Neural progenitor cell (in vitro differentiated cells): ENCODE measurements at regions not wholly inside any gene's neighbourhood (a gene's known extent, or its start where the extent isn't known, plus 50 kb on each side); places are given as distances from the start of the nearest gene placed in this dataset.

Experiments
- DNase-seq: peaks from one replicate; pipeline ENCODE4 v3.0.0-alpha.2; 2016; ENCODE audit warnings: low spot score
- H2AFZ ChIP-seq: fragments of 200-600 bp; sonication (generic); replicated peaks from 2 replicates; pipeline ENCODE4 v1.6.1; 2016; ENCODE audit warnings: antibody characterized with exemption
- H3F3A ChIP-seq: fragments of 200-600 bp; sonication (generic); 2 replicates; pipeline ENCODE4 v1.6.1; 2016; ENCODE audit warnings: antibody characterized with exemption, low read depth
- H3K27ac ChIP-seq: fragments of 200-600 bp; sonication (generic); 2 replicates; pipeline ENCODE4 v1.5.1; 2016; ENCODE audit warnings: mild to moderate bottlenecking
- H3K27me3 ChIP-seq: fragments of 200-600 bp; sonication (generic); 2 replicates; pipeline ENCODE4 v1.6.1; 2016; ENCODE audit warnings: mild to moderate bottlenecking, moderate library complexity
- H3K36me3 ChIP-seq: fragments of 200-600 bp; sonication (generic); 2 replicates; pipeline ENCODE4 v1.5.1; 2016
- H3K4me1 ChIP-seq: fragments of 200-600 bp; sonication (generic); 2 replicates; pipeline ENCODE4 v1.6.1; 2016; ENCODE audit warnings: mixed run types
- H3K4me2 ChIP-seq: fragments of 200-600 bp; sonication (generic); 2 replicates; pipeline ENCODE4 v1.6.1; 2016
- H3K4me3 ChIP-seq: fragments of 200-600 bp; sonication (generic); 2 replicates; pipeline ENCODE4 v1.5.1; 2016
- H3K79me2 ChIP-seq: fragments of 200-600 bp; sonication (generic); 2 replicates; pipeline ENCODE4 v1.6.1; 2016; ENCODE audit warnings: low read depth
- H3K9ac ChIP-seq: fragments of 200-600 bp; sonication (generic); 2 replicates; pipeline ENCODE4 v1.6.1; 2016
- H3K9me3 ChIP-seq: fragments of 200-600 bp; sonication (generic); 2 replicates; pipeline ENCODE4 v1.5.1; 2016; ENCODE audit warnings: low read depth
- H4K20me1 ChIP-seq: fragments of 200-600 bp; sonication (generic); 2 replicates; pipeline ENCODE4 v1.6.1; 2016; ENCODE audit warnings: low read depth
- H3K27ac Mint-ChIP-seq: 3 replicates; pipeline ENCODE4 v1.8.0; 2021; ENCODE audit warnings: mixed read lengths
- H3K27me3 Mint-ChIP-seq: 2 replicates; pipeline ENCODE4 v1.8.0; 2022; ENCODE audit warnings: low read depth, mild to moderate bottlenecking, inconsistent platforms, moderate library complexity, mixed read lengths; ENCODE audit not compliant: insufficient read depth
- H3K36me3 Mint-ChIP-seq: 3 replicates; pipeline ENCODE4 v1.8.0; 2021; ENCODE audit warnings: mixed read lengths
- H3K4me1 Mint-ChIP-seq: 3 replicates; pipeline ENCODE4 v1.8.0; 2021; ENCODE audit warnings: mixed read lengths
- H3K4me3 Mint-ChIP-seq: 3 replicates; pipeline ENCODE4 v1.8.0; 2021; ENCODE audit warnings: mild to moderate bottlenecking, moderate library complexity, mixed read lengths
- H3K9me3 Mint-ChIP-seq: 3 replicates; pipeline ENCODE4 v1.8.0; 2020; ENCODE audit warnings: mixed read lengths
- EZH2 ChIP-seq: fragments of 200-600 bp; sonication (generic); IDR thresholded peaks from 2 replicates; pipeline ENCODE4 v1.6.1; 2017; ENCODE audit warnings: antibody characterized with exemption, mild to moderate bottlenecking, moderate library complexity
- EZH2phosphoT487 ChIP-seq: fragments of 200-600 bp; sonication (generic); IDR thresholded peaks from 2 replicates; pipeline ENCODE4 v1.6.1; 2017; ENCODE audit warnings: antibody characterized with exemption
- TF ChIP-seq, protein P1 (sequence below): fragments of 200-600 bp; sonication (generic); IDR thresholded peaks from 2 replicates; pipeline ENCODE4 v1.5.1; 2017; ENCODE audit warnings: antibody characterized with exemption, mild to moderate bottlenecking

DNA sequence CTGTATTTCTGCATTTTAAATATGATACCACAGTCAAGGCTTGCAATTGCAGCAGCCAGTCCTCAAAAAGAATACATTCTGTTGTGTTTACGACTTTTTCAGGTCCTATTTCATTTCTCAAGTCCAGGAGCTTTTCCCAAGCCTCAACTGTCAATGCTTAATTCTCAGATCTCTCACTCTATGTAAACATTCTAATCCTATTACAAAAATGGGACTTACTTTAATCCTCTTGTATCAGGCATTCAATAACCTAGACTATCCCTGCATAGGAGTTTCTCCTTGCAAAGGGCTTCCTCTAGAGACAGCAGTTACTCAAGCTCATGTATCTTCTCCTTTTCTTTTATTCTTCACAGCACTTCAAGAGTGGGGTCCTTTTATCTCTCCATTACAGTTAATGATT, 1293.0 kb downstream of the GRIK2 start:
- Histone ChIP-seq H3K4me2 (no peak overlapping the region), H3K9me3 (no peaks in the 10 kb centered on the region), H2AFZ (no peak overlapping the region), H3K36me3 (no peaks in the 10 kb centered on the region), H3K4me1 (peaks cover 7% of the 10 kb centered on the region), H3F3A (no peaks in the 10 kb centered on the region), H3K27me3 (no peaks in the 10 kb centered on the region), H3K27ac (no peak overlapping the region), H3K79me2 (no peaks in the 10 kb centered on the region), H3K4me3 (no peak overlapping the region), H3K9ac (no peak overlapping the region), H4K20me1 (no peaks in the 10 kb centered on the region)
- no peak overlapping the region for H3K27ac Mint-ChIP-seq
- no peaks in the 10 kb centered on the region for H3K27me3 Mint-ChIP-seq
- peaks cover 4% of the 10 kb centered on the region for H3K4me1 Mint-ChIP-seq
- DNase-seq = no peak
- H3K36me3 Mint-ChIP-seq = no peaks in the 10 kb centered on the region
- peaks cover 2% of the 10 kb centered on the region for H3K9me3 Mint-ChIP-seq
- TF ChIP-seq, protein P1, sequence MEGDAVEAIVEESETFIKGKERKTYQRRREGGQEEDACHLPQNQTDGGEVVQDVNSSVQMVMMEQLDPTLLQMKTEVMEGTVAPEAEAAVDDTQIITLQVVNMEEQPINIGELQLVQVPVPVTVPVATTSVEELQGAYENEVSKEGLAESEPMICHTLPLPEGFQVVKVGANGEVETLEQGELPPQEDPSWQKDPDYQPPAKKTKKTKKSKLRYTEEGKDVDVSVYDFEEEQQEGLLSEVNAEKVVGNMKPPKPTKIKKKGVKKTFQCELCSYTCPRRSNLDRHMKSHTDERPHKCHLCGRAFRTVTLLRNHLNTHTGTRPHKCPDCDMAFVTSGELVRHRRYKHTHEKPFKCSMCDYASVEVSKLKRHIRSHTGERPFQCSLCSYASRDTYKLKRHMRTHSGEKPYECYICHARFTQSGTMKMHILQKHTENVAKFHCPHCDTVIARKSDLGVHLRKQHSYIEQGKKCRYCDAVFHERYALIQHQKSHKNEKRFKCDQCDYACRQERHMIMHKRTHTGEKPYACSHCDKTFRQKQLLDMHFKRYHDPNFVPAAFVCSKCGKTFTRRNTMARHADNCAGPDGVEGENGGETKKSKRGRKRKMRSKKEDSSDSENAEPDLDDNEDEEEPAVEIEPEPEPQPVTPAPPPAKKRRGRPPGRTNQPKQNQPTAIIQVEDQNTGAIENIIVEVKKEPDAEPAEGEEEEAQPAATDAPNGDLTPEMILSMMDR = no peak
- no peak for TF ChIP-seq EZH2phosphoT487
- TF ChIP-seq EZH2 = no peak
- H3K4me3 Mint-ChIP-seq = no peak overlapping the region

DNA sequence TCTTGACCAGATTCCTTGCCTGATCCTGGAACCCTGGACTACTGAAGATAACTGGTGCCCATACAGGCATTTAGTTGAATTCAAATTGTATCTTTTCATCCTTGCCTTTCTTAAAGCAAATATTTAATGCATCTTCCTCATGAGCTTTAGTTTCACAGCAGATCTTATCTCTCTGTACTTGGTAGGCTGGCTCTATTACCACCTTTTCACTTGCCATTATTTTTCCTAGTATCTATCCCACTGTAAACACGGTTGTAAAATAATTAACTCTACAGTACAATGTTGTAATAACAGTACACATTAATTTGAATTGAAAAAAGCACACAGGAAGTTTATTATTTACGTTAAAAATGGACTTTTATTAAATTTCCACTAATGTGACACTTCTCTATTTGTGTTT, 1286.9 kb downstream of the GRIK2 start:
- no peak for DNase-seq
- Histone ChIP-seq H3K4me3 (no peak overlapping the region), H3K27me3 (no peaks in the 10 kb centered on the region), H3K27ac (no peak overlapping the region), H3K9ac (no peak overlapping the region), H2AFZ (no peak overlapping the region), H3K36me3 (no peaks in the 10 kb centered on the region), H3K79me2 (no peaks in the 10 kb centered on the region), H3K4me1 (no peaks in the 10 kb centered on the region), H3K9me3 (no peaks in the 10 kb centered on the region), H3K4me2 (no peak overlapping the region), H3F3A (no peaks in the 10 kb centered on the region), H4K20me1 (no peaks in the 10 kb centered on the region)
- Mint-ChIP-seq H3K36me3 (no peaks in the 10 kb centered on the region), H3K27ac (no peak overlapping the region), H3K4me1 (no peaks in the 10 kb centered on the region), H3K4me3 (no peak overlapping the region), H3K9me3 (no peaks in the 10 kb centered on the region), H3K27me3 (no peaks in the 10 kb centered on the region)
- TF ChIP-seq, protein P1 = no peak
- TF ChIP-seq EZH2phosphoT487 (no peak), EZH2 (no peak)

DNA sequence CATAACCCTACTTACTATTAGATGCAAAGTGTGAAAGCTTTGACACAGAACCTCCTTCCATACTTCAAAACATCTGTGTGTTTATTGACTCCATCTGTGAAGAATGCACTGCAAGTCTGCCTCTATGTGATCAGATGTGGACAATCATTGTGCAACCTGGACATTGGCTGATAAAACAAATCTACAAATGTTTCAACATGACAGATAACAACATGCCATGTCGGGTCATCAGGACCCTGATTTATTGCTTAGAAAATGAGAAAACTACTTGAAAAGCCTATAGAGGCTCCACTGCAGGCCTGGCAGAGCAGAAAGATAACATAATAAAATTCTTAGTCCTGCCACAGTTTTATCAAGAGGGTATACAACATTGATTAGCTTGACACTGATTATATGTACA, 1286.4 kb downstream of the GRIK2 start:
- H3K4me3 ChIP-seq = no peak overlapping the region
- DNase-seq = no peak
- Mint-ChIP-seq H3K27ac (no peak overlapping the region), H3K4me3 (no peak overlapping the region), H3K36me3 (no peaks in the 10 kb centered on the region), H3K27me3 (no peaks in the 10 kb centered on the region), H3K4me1 (no peaks in the 10 kb centered on the region), H3K9me3 (no peaks in the 10 kb centered on the region)
- H3K9ac ChIP-seq = no peak overlapping the region
- no peaks in the 10 kb centered on the region for H3K9me3 ChIP-seq
- no peaks in the 10 kb centered on the region for H4K20me1 ChIP-seq
- H2AFZ ChIP-seq = no peak overlapping the region
- H3K79me2 ChIP-seq = no peaks in the 10 kb centered on the region
- no peaks in the 10 kb centered on the region for H3K27me3 ChIP-seq
- TF ChIP-seq EZH2phosphoT487 (no peak), EZH2 (no peak)
- TF ChIP-seq, protein P1 = no peak
- no peak overlapping the region for H3K4me2 ChIP-seq
- no peaks in the 10 kb centered on the region for H3F3A ChIP-seq
- no peaks in the 10 kb centered on the region for H3K36me3 ChIP-seq
- no peaks in the 10 kb centered on the region for H3K4me1 ChIP-seq
- no peak overlapping the region for H3K27ac ChIP-seq

DNA sequence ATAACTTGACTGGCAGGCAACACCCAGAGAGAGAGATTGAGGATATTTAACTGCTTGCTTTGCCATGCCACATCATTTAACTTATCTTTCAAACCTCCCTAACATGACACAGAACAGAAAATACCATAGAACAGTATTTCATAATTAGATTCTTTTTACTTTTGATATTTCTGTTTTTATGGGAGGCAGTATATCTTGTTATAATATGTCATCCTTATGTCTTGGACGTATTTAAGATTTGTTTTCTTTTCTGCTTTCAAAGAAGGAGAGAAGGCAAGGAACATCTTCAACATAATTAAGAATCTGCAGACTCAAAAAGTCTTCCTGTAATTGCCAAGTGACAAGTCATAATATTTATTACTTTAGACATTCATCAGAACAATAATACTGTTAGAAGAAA, 1283.7 kb downstream of the GRIK2 start:
- Mint-ChIP-seq H3K4me1 (no peaks in the 10 kb centered on the region), H3K27me3 (no peaks in the 10 kb centered on the region), H3K27ac (no peak overlapping the region), H3K9me3 (no peaks in the 10 kb centered on the region), H3K36me3 (no peaks in the 10 kb centered on the region), H3K4me3 (no peak overlapping the region)
- Histone ChIP-seq H3K9ac (no peak overlapping the region), H3K27ac (no peak overlapping the region), H3K4me2 (no peak overlapping the region), H3K4me3 (no peak overlapping the region), H3K9me3 (no peaks in the 10 kb centered on the region), H3K36me3 (no peaks in the 10 kb centered on the region), H3K27me3 (no peaks in the 10 kb centered on the region), H4K20me1 (no peaks in the 10 kb centered on the region), H3K79me2 (no peaks in the 10 kb centered on the region), H2AFZ (no peak overlapping the region), H3F3A (no peaks in the 10 kb centered on the region), H3K4me1 (no peaks in the 10 kb centered on the region)
- TF ChIP-seq, protein P1 = no peak
- TF ChIP-seq EZH2 (no peak), EZH2phosphoT487 (no peak)
- DNase-seq = no peak
